Right lobe of liver (tissue), 4 donors: ENCODE measurements at regions not wholly inside any gene's neighbourhood (a gene's known extent, or its start where the extent isn't known, plus 50 kb on each side); places are given as distances from the start of the nearest gene placed in this dataset.

ENCODE experiments used
- CTCF ChIP-seq, 4 donors: fragments of 200-600 bp in 3 of 4; fragments of 450-650 bp in 1 of 4; IDR thresholded peaks; one replicate each; pipeline versions ENCODE4 v1.5.1 to v1.8.0; 2016 to 2022; ENCODE audit warnings: antibody characterized with exemption in 4 of 4, mild to moderate bottlenecking in 2 of 4
- POLR2A ChIP-seq: fragments of 450-650 bp; IDR thresholded peaks from one replicate; pipeline ENCODE4 v1.6.1; 2017; ENCODE audit warnings: antibody characterized with exemption, mild to moderate bottlenecking
- donor health status: DM: no; HTN: no; CAD: no.
- donor health status: DM: no; HTN: no; CAD: no.
- donor health status: DM: no; HTN: yes; CAD: no.

GRCh38 chr20:22074635-22075034 lies 369.2 kb downstream of the PAX1 start:
- TF ChIP-seq POLR2A: no peak
- no peak for TF ChIP-seq CTCF (IDR thresholded peaks at IDR 0.05)
